ENCODE measurements at regions not wholly inside any gene's neighbourhood (a gene's known extent, or its start where the extent isn't known, plus 50 kb on each side); places are given as distances from the start of the nearest gene placed in this dataset.

DNA sequence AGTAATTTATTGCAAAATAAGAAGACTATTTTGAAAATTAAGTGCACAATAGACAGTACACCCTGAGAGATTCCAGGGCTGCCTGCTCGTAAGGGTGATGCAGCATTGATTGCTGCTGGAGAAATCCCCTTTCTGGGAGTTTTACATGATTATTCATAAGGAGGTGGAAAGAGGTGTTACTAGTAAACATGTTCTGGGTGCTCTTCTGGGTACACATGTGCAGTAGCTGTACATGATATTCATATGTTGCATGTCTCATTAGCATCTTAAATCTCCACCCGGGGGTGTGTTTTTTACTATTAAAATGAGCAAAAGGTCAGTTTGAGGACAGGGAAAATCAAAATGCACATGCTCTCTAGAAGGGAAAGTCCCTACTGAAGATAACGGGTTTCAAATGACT, 264.8 kb downstream of the CDK5RAP2 start:
- no peaks in the 10 kb centered on the region for H3F3A ChIP-seq (ENCODE audit: control insufficient read depth, insufficient read depth)
- H3K4me1 ChIP-seq (ENCODE audit: control insufficient read depth, low read length): no peaks in the 10 kb centered on the region
- no peak overlapping the region for H3K4me3 ChIP-seq (ENCODE audit: low read length)
- TF ChIP-seq EZH2phosphoT487 (IDR thresholded peaks at IDR 0.05; ENCODE audit: borderline replicate concordance, low read length): no peak
- TF ChIP-seq, protein P1, sequence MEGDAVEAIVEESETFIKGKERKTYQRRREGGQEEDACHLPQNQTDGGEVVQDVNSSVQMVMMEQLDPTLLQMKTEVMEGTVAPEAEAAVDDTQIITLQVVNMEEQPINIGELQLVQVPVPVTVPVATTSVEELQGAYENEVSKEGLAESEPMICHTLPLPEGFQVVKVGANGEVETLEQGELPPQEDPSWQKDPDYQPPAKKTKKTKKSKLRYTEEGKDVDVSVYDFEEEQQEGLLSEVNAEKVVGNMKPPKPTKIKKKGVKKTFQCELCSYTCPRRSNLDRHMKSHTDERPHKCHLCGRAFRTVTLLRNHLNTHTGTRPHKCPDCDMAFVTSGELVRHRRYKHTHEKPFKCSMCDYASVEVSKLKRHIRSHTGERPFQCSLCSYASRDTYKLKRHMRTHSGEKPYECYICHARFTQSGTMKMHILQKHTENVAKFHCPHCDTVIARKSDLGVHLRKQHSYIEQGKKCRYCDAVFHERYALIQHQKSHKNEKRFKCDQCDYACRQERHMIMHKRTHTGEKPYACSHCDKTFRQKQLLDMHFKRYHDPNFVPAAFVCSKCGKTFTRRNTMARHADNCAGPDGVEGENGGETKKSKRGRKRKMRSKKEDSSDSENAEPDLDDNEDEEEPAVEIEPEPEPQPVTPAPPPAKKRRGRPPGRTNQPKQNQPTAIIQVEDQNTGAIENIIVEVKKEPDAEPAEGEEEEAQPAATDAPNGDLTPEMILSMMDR (IDR thresholded peaks at IDR 0.05; ENCODE audit: low read depth, low read length, poor library complexity, severe bottlenecking): no peak
- H3K27ac ChIP-seq (ENCODE audit: low read depth, low read length): no peak overlapping the region
- H3K79me2 ChIP-seq (ENCODE audit: control insufficient read depth, low read length): no peaks in the 10 kb centered on the region
- no peaks in the 10 kb centered on the region for H3K9me3 ChIP-seq (ENCODE audit: control insufficient read depth, insufficient read depth, low read length)
- no peaks in the 10 kb centered on the region for H3K36me3 ChIP-seq (ENCODE audit: control insufficient read depth, low read length)
- H3K9me2 ChIP-seq (replicated peaks; ENCODE audit: control insufficient read depth, low read length): no peaks in the 10 kb centered on the region
- no peaks in the 10 kb centered on the region for H4K20me1 ChIP-seq (ENCODE audit: control insufficient read depth, insufficient read depth, low read depth, low read length)
- H3K4me2 ChIP-seq (ENCODE audit: low read length): no peak overlapping the region
- H3K27me3 ChIP-seq (ENCODE audit: control insufficient read depth, low read length): no peaks in the 10 kb centered on the region; the same call in 1 of the 2 replicates

DNA sequence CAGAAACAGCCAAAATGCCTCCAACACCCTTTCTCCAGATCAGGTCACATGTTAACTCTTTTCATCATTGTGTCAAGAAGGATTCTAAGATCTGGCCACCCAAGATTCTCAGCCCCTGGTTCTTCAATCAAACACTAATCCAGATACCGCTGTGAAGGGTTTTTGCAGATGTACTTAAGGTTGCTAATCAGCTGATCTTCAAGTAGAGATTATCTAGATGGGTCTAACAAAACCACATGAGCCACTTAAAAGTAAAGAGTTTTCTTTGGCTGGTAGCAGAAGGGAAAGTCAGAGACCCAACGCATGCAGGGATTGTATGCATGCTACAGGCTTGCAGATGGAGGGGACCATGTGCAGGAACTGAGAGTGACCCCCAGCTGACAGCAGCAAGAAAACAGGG, 267.9 kb downstream of the CDK5RAP2 start:
- Histone ChIP-seq H3K4me1 (ENCODE audit: control insufficient read depth, low read length) (no peaks in the 10 kb centered on the region), H3F3A (ENCODE audit: control insufficient read depth, insufficient read depth) (no peaks in the 10 kb centered on the region), H3K27me3 (ENCODE audit: control insufficient read depth, low read length) (no peaks in the 10 kb centered on the region), H3K9me2 (replicated peaks; ENCODE audit: control insufficient read depth, low read length) (no peaks in the 10 kb centered on the region), H3K4me2 (ENCODE audit: low read length) (no peak overlapping the region), H4K20me1 (ENCODE audit: control insufficient read depth, insufficient read depth, low read depth, low read length) (no peaks in the 10 kb centered on the region), H3K36me3 (ENCODE audit: control insufficient read depth, low read length) (no peaks in the 10 kb centered on the region), H3K27ac (ENCODE audit: low read depth, low read length) (no peak overlapping the region), H3K9me3 (ENCODE audit: control insufficient read depth, insufficient read depth, low read length) (no peaks in the 10 kb centered on the region), H3K79me2 (ENCODE audit: control insufficient read depth, low read length) (no peaks in the 10 kb centered on the region), H3K4me3 (ENCODE audit: low read length) (no peak overlapping the region)
- TF ChIP-seq, protein P1 (IDR thresholded peaks at IDR 0.05; ENCODE audit: low read depth, low read length, poor library complexity, severe bottlenecking): no peak
- TF ChIP-seq EZH2phosphoT487 (IDR thresholded peaks at IDR 0.05; ENCODE audit: borderline replicate concordance, low read length): no peak

DNA sequence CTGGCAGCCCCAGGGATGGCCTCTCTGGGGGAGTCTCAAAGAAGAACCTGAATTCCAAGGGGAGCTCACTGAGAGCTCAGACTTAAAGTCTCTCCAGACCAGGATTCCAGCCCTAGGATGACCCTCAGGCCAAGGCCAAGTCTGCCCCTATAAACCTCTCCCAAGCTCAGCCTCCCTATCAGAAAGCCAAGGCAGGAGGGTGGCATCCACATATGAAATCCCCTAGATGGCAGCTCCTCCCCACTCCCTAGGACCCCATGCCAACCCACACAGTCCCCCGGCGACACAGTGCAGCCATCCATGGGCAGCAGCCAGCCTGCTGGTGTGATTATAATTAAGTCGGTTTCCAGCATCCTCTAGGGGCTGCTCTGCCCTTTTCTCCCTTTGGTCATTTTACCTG, 269.9 kb downstream of the CDK5RAP2 start:
- Histone ChIP-seq H3K9me2 (replicated peaks; ENCODE audit: control insufficient read depth, low read length) (no peaks in the 10 kb centered on the region), H3K27ac (ENCODE audit: low read depth, low read length) (no peak overlapping the region), H3F3A (ENCODE audit: control insufficient read depth, insufficient read depth) (no peaks in the 10 kb centered on the region), H3K36me3 (ENCODE audit: control insufficient read depth, low read length) (no peaks in the 10 kb centered on the region), H3K4me3 (ENCODE audit: low read length) (no peak overlapping the region), H3K27me3 (ENCODE audit: control insufficient read depth, low read length) (no peaks in the 10 kb centered on the region), H3K4me2 (ENCODE audit: low read length) (no peak overlapping the region), H3K9me3 (ENCODE audit: control insufficient read depth, insufficient read depth, low read length) (no peaks in the 10 kb centered on the region), H3K79me2 (ENCODE audit: control insufficient read depth, low read length) (no peaks in the 10 kb centered on the region), H3K4me1 (ENCODE audit: control insufficient read depth, low read length) (no peaks in the 10 kb centered on the region), H4K20me1 (ENCODE audit: control insufficient read depth, insufficient read depth, low read depth, low read length) (no peaks in the 10 kb centered on the region)
- TF ChIP-seq EZH2phosphoT487 (IDR thresholded peaks at IDR 0.05; ENCODE audit: borderline replicate concordance, low read length): no peak
- TF ChIP-seq, protein P1 (IDR thresholded peaks at IDR 0.05; ENCODE audit: low read depth, low read length, poor library complexity, severe bottlenecking): no peak

DNA sequence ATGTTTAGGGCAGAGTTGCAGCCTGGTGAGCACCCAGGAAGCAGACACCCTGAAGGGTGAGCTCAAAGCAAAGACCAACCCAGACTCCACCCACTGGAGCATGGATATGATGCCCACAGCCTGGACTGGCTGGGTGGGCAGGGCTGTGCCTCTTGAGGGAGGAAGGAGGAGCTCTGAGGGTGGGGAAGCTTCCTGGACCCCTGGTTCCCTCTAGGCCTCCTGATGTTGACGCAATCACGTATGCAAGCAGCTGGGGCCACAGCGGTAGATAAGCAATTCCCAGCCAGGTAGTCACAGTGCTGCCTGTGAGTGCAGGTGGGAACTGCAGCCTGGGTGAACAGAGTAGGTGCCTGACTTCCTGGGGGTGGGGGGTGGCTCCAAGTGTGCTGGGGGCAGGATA, 271.5 kb downstream of the CDK5RAP2 start:
- H3K9me3 ChIP-seq (ENCODE audit: control insufficient read depth, insufficient read depth, low read length): no peaks in the 10 kb centered on the region
- H3K27me3 ChIP-seq (ENCODE audit: control insufficient read depth, low read length): no peaks in the 10 kb centered on the region
- no peak overlapping the region for H3K27ac ChIP-seq (ENCODE audit: low read depth, low read length)
- TF ChIP-seq, protein P1 (IDR thresholded peaks at IDR 0.05; ENCODE audit: low read depth, low read length, poor library complexity, severe bottlenecking): no peak
- TF ChIP-seq EZH2phosphoT487 (IDR thresholded peaks at IDR 0.05; ENCODE audit: borderline replicate concordance, low read length): no peak
- no peaks in the 10 kb centered on the region for H4K20me1 ChIP-seq (ENCODE audit: control insufficient read depth, insufficient read depth, low read depth, low read length)
- no peaks in the 10 kb centered on the region for H3K79me2 ChIP-seq (ENCODE audit: control insufficient read depth, low read length)
- H3F3A ChIP-seq (ENCODE audit: control insufficient read depth, insufficient read depth): no peaks in the 10 kb centered on the region
- H3K4me1 ChIP-seq (ENCODE audit: control insufficient read depth, low read length): no peaks in the 10 kb centered on the region
- H3K4me2 ChIP-seq (ENCODE audit: low read length): no peak overlapping the region
- no peaks in the 10 kb centered on the region for H3K9me2 ChIP-seq (replicated peaks; ENCODE audit: control insufficient read depth, low read length)
- H3K4me3 ChIP-seq (ENCODE audit: low read length): no peak overlapping the region
- H3K36me3 ChIP-seq (ENCODE audit: control insufficient read depth, low read length): no peaks in the 10 kb centered on the region

All from DOHH2 (cell line).